Astrocyte (in vitro differentiated cells and primary cell): ENCODE measurements at regions not wholly inside any gene's neighbourhood (a gene's known extent, or its start where the extent isn't known, plus 50 kb on each side); places are given as distances from the start of the nearest gene placed in this dataset.

Experiments used
- DNase-seq: peaks from one replicate; pipeline ENCODE4 v3.0.0-alpha.2; 2010; ENCODE audit warnings: low read depth
- FAIRE-seq: peaks from 2 replicates; lab custom pipeline; 2011; peaks lifted over from hg19 to GRCh38; lab: Jason Lieb, UNC
- H2AFZ ChIP-seq: 2 replicates; pipeline ENCODE4 v1.6.0; 2012; ENCODE audit warnings: low read depth, low read length, inconsistent platforms
- H3K27ac ChIP-seq: 2 replicates; pipeline ENCODE4 v1.5.1; 2011; ENCODE audit warnings: low read depth, low read length, inconsistent platforms
- H3K27me3 ChIP-seq: 2 replicates; pipeline ENCODE4 v1.6.0; 2011; ENCODE audit warnings: low read length, inconsistent platforms; ENCODE audit not compliant: insufficient read depth
- H3K36me3 ChIP-seq: 2 replicates; pipeline ENCODE4 v1.5.1; 2011; ENCODE audit warnings: low read length, inconsistent platforms; ENCODE audit not compliant: insufficient read depth
- H3K4me1 ChIP-seq: 2 replicates; pipeline ENCODE4 v1.5.1; 2011; ENCODE audit warnings: low read length, inconsistent platforms; ENCODE audit not compliant: insufficient read depth
- H3K4me2 ChIP-seq: 2 replicates; pipeline ENCODE4 v1.6.0; 2012; ENCODE audit warnings: low read length, inconsistent platforms
- H3K4me3 ChIP-seq: 2 replicates; pipeline ENCODE4 v1.5.1; 2011; ENCODE audit warnings: low read depth, mild to moderate bottlenecking, low read length, inconsistent platforms; ENCODE audit not compliant: insufficient read depth
- H3K79me2 ChIP-seq: 2 replicates; pipeline ENCODE4 v1.6.0; 2012; ENCODE audit warnings: mild to moderate bottlenecking, low read length, inconsistent platforms; ENCODE audit not compliant: insufficient read depth
- H3K9ac ChIP-seq: 2 replicates; pipeline ENCODE4 v1.6.0; 2012; ENCODE audit warnings: mild to moderate bottlenecking, low read length, inconsistent platforms
- H3K9me3 ChIP-seq: 2 replicates; pipeline ENCODE4 v1.5.1; 2012; ENCODE audit warnings: low read depth, mild to moderate bottlenecking, low read length, inconsistent platforms; ENCODE audit not compliant: insufficient read depth
- H4K20me1 ChIP-seq: 2 replicates; pipeline ENCODE4 v1.6.0; 2012; ENCODE audit warnings: low read length, inconsistent platforms; ENCODE audit not compliant: insufficient read depth
- H3K27ac Mint-ChIP-seq: one replicate; pipeline ENCODE4 v1.8.0; 2021; ENCODE audit warnings: mild to moderate bottlenecking, mixed read lengths; ENCODE audit not compliant: unreplicated experiment
- H3K27me3 Mint-ChIP-seq: one replicate; pipeline ENCODE4 v1.8.0; 2021; ENCODE audit warnings: low read depth, mixed read lengths; ENCODE audit not compliant: unreplicated experiment
- H3K36me3 Mint-ChIP-seq: one replicate; pipeline ENCODE4 v1.8.0; 2021; ENCODE audit warnings: low read depth, mixed read lengths; ENCODE audit not compliant: unreplicated experiment
- H3K4me1 Mint-ChIP-seq: one replicate; pipeline ENCODE4 v1.8.0; 2021; ENCODE audit warnings: low read depth, mixed read lengths; ENCODE audit not compliant: unreplicated experiment
- H3K4me3 Mint-ChIP-seq: one replicate; pipeline ENCODE4 v1.8.0; 2021; ENCODE audit warnings: mild to moderate bottlenecking, moderate library complexity, mixed read lengths; ENCODE audit not compliant: unreplicated experiment
- H3K9me3 Mint-ChIP-seq: one replicate; pipeline ENCODE4 v1.8.0; 2021; ENCODE audit warnings: mild to moderate bottlenecking, mixed read lengths; ENCODE audit not compliant: unreplicated experiment
- CTCF ChIP-seq: IDR thresholded peaks from 2 replicates; pipeline ENCODE4 v1.5.1; 2011; ENCODE audit warnings: low read depth, mild to moderate bottlenecking, inconsistent platforms, low read length, moderate library complexity; ENCODE audit not compliant: insufficient read depth
- EZH2 ChIP-seq: IDR thresholded peaks from 2 replicates; pipeline ENCODE4 v1.6.1; 2012; ENCODE audit warnings: mild to moderate bottlenecking, low read length, inconsistent platforms; ENCODE audit not compliant: insufficient read depth

GRCh38 chrY:12517338-12517737 lies 183.7 kb upstream of the USP9Y start:
- H3K9ac ChIP-seq: no peak overlapping the region
- no peak for FAIRE-seq
- no peaks in the 10 kb centered on the region for H3K36me3 ChIP-seq
- no peak overlapping the region for H3K4me3 ChIP-seq
- H3K4me2 ChIP-seq: no peak overlapping the region
- no peak overlapping the region for H2AFZ ChIP-seq
- no peak overlapping the region for H3K27ac ChIP-seq
- TF ChIP-seq EZH2 (no peak), CTCF (no peak)
- H3K4me1 ChIP-seq: no peaks in the 10 kb centered on the region
- H3K27ac Mint-ChIP-seq: no peak overlapping the region
- DNase-seq: no peak
- H3K27me3 ChIP-seq: no peaks in the 10 kb centered on the region
- H3K4me3 Mint-ChIP-seq: no peak overlapping the region
- no peaks in the 10 kb centered on the region for H3K9me3 ChIP-seq
- no peaks in the 10 kb centered on the region for H3K4me1 Mint-ChIP-seq
- no peaks in the 10 kb centered on the region for H3K79me2 ChIP-seq
- H3K27me3 Mint-ChIP-seq: no peaks in the 10 kb centered on the region
- H3K36me3 Mint-ChIP-seq: no peaks in the 10 kb centered on the region
- no peaks in the 10 kb centered on the region for H4K20me1 ChIP-seq
- H3K9me3 Mint-ChIP-seq: no peaks in the 10 kb centered on the region

DNA sequence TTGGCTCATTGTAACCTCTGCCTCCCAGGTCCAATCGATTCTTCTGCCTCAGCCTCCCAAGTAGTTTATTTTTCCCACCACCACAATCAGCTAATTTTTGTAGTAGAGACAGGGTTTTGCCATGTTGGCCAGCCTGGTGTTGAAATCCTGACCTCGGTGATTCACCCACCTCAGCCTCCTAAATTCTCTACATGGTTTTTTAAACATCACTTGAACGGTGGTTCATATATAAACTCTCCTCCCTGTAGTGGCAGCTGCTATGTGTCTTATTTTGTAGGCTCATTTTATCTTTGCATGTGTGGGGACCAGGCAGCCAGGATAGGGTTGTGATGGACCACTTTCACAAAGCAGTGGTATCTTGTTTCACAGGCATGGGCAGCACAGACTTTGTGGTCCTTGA lies 175.8 kb upstream of the USP9Y start:
- H3K27ac Mint-ChIP-seq: no peak overlapping the region
- no peaks in the 10 kb centered on the region for H3K4me1 Mint-ChIP-seq
- no peak for DNase-seq
- no peaks in the 10 kb centered on the region for H3K36me3 ChIP-seq
- no peaks in the 10 kb centered on the region for H3K9me3 Mint-ChIP-seq
- no peaks in the 10 kb centered on the region for H3K9me3 ChIP-seq
- no peaks in the 10 kb centered on the region for H4K20me1 ChIP-seq
- no peak overlapping the region for H3K4me3 Mint-ChIP-seq
- H3K27ac ChIP-seq: no peak overlapping the region
- H3K27me3 ChIP-seq: no peaks in the 10 kb centered on the region
- peaks cover 3% of the 10 kb centered on the region for H3K27me3 Mint-ChIP-seq
- H3K4me3 ChIP-seq: no peak overlapping the region
- no peaks in the 10 kb centered on the region for H3K79me2 ChIP-seq
- no peak overlapping the region for H3K4me2 ChIP-seq
- H3K36me3 Mint-ChIP-seq: no peaks in the 10 kb centered on the region
- FAIRE-seq: no peak
- TF ChIP-seq CTCF (no peak), EZH2 (no peak)
- no peak overlapping the region for H3K9ac ChIP-seq
- H2AFZ ChIP-seq: no peak overlapping the region
- no peaks in the 10 kb centered on the region for H3K4me1 ChIP-seq

GRCh38 chrY:12526362-12527063 lies 174.5 kb upstream of the USP9Y start:
- H3K27me3 Mint-ChIP-seq: peaks cover 3% of the 10 kb centered on the region
- no peaks in the 10 kb centered on the region for H3K79me2 ChIP-seq
- no peak overlapping the region for H3K4me3 ChIP-seq
- H3K4me1 ChIP-seq: no peaks in the 10 kb centered on the region
- no peak overlapping the region for H2AFZ ChIP-seq
- no peaks in the 10 kb centered on the region for H3K4me1 Mint-ChIP-seq
- no peaks in the 10 kb centered on the region for H3K9me3 Mint-ChIP-seq
- H3K27me3 ChIP-seq: no peaks in the 10 kb centered on the region
- H3K27ac ChIP-seq: no peak overlapping the region
- H4K20me1 ChIP-seq: no peaks in the 10 kb centered on the region
- H3K4me2 ChIP-seq: no peak overlapping the region
- DNase-seq (no peak), FAIRE-seq (no peak)
- H3K36me3 ChIP-seq: no peaks in the 10 kb centered on the region
- H3K9ac ChIP-seq: no peak overlapping the region
- no peak overlapping the region for H3K4me3 Mint-ChIP-seq
- H3K27ac Mint-ChIP-seq: no peak overlapping the region
- H3K9me3 ChIP-seq: no peaks in the 10 kb centered on the region
- no peaks in the 10 kb centered on the region for H3K36me3 Mint-ChIP-seq
- TF ChIP-seq CTCF (no peak), EZH2 (no peak)
